Activated CD4-positive, alpha-beta T cell treated with anti-CD3 and anti-CD28 coated beads for 4 hours (primary cell): ENCODE measurements at regions not wholly inside any gene's neighbourhood (a gene's known extent, or its start where the extent isn't known, plus 50 kb on each side); places are given as distances from the start of the nearest gene placed in this dataset.

ENCODE experiments used
- DNase-seq, 2 donors: peaks; one replicate each; pipeline ENCODE4 v3.0.0-alpha.2; 2020

GRCh38 chr14:61847861-61848260 is 85.6 kb downstream of the SNAPC1 start:
- DNase-seq, result no peak

- no peak for DNase-seq
Observed at GRCh38 chr14:61854898-61855297, 92.7 kb downstream of the SNAPC1 start.

GRCh38 chr14:61860294-61860918 is 98.2 kb downstream of the SNAPC1 start:
- peak; percentile 40 to 66 for DNase-seq

GRCh38 chr14:61861320-61861865 is 99.2 kb downstream of the SNAPC1 start:
- no peak for DNase-seq

GRCh38 chr14:61864329-61864898 is 102.2 kb downstream of the SNAPC1 start:
- DNase-seq, result no peak

- DNase-seq, result no peak
Observed at GRCh38 chr14:61866932-61867920, 105.0 kb downstream of the SNAPC1 start.

- DNase-seq, result no peak
Observed at GRCh38 chr14:61868846-61869245, 106.6 kb downstream of the SNAPC1 start.

- DNase-seq, result no peak
Observed at GRCh38 chr14:61870163-61870562, 107.9 kb downstream of the SNAPC1 start.

GRCh38 chr14:61872452-61872851 is 110.2 kb downstream of the SNAPC1 start:
- DNase-seq, result no peak

- no peak for DNase-seq
Observed at GRCh38 chr14:61875483-61875882, 113.3 kb downstream of the SNAPC1 start.

- DNase-seq, result no peak
Observed at GRCh38 chr14:61876362-61877034, 114.3 kb downstream of the SNAPC1 start.

- no peak for DNase-seq
Observed at GRCh38 chr14:61877035-61877390, 114.8 kb downstream of the SNAPC1 start.

GRCh38 chr14:61877768-61878167 is 115.5 kb downstream of the SNAPC1 start:
- no peak for DNase-seq

- DNase-seq, result no peak
Observed at GRCh38 chr14:61878931-61879330, 116.7 kb downstream of the SNAPC1 start.

- DNase-seq, result no peak
Observed at GRCh38 chr14:61881046-61881445, 118.8 kb downstream of the SNAPC1 start.

GRCh38 chr14:61884711-61885110 is 122.5 kb downstream of the SNAPC1 start:
- no peak for DNase-seq

- no peak for DNase-seq
Observed at GRCh38 chr14:61885203-61885961, 123.2 kb downstream of the SNAPC1 start.

- no peak for DNase-seq
Observed at GRCh38 chr14:61887628-61888027, 125.4 kb downstream of the SNAPC1 start.

GRCh38 chr14:61889914-61890351 is 127.7 kb downstream of the SNAPC1 start:
- peak in 1 of 2 donors; percentile 1 for DNase-seq

- no peak for DNase-seq
Observed at GRCh38 chr14:61891170-61891569, 128.9 kb downstream of the SNAPC1 start.

- DNase-seq, result no peak
Observed at GRCh38 chr14:61891810-61892209, 129.6 kb downstream of the SNAPC1 start.

- DNase-seq, result no peak
Observed at GRCh38 chr14:61893371-61893940, 131.2 kb downstream of the SNAPC1 start.
